GM18861 (cell line): ENCODE measurements at regions not wholly inside any gene's neighbourhood (a gene's known extent, or its start where the extent isn't known, plus 50 kb on each side); places are given as distances from the start of the nearest gene placed in this dataset.
"Not testable (repeated sequence)": the region's sequence is repeated elsewhere in the genome, so short reads cannot be mapped to it uniquely, and the experiment has no call there.

Source experiments
- ATAC-seq: cut with Tn5 transposase; IDR thresholded peaks from one replicate; pipeline ENCODE4 v1.9.1; 2021; ENCODE audit not compliant: unreplicated experiment

GRCh38 chr3:181610083-181610972 lies 101.4 kb upstream of the SOX2 start:
- no peak for ATAC-seq

DNA sequence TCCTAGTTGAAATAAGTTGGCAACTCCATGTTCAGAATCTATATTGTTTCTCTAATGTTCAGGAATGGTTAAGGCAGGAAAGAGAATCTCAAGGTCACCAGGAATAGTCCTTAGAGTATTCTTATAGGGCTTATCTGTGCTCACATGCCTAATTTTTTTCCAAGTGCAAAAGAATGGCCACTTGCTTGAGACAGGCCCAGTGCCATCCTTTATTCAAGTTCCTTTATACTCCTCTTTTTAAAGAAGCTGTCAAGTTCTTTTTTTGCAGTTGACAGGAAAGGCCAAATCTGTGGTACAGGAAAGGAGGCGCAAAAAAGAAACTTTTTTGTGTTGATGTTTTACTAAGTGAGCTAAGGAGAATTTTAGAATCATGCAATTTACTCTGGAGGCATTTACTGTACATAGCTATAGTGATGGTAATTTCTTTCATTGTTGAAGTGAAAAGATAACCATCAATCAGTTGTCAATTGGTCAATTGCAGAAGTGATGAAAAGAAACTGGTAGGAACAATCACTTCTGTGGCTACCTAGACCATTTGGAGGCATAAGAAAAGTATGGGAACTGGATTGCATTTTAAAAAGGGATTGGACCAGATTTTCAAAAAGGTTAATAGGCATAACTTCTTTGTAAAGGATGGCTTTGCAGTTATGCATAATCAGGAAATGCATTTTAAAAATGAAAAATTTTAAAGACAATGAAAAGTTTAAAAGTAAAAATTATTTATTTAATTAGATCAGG lies 102.5 kb upstream of the SOX2 start:
- ATAC-seq, result no peak

DNA sequence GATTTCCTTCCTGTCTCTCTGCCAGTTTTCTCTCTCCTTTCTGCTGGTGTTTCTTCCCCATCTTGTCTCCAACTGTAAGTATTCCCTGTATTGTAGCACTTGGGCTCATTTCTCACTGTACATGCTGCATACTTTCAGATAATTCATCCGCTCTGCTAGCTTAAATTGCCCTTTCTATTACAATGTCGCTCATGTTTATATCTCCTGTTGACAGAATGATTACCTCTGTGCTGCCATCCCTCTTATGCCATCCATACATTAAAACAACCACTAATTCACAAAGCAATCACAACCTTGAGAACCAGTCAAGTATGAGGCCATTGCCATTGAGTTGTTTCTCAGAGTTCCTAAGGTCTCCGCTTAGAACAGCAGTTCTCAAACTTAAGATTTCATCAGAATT lies 107.5 kb upstream of the SOX2 start:
- ATAC-seq, result no peak

DNA sequence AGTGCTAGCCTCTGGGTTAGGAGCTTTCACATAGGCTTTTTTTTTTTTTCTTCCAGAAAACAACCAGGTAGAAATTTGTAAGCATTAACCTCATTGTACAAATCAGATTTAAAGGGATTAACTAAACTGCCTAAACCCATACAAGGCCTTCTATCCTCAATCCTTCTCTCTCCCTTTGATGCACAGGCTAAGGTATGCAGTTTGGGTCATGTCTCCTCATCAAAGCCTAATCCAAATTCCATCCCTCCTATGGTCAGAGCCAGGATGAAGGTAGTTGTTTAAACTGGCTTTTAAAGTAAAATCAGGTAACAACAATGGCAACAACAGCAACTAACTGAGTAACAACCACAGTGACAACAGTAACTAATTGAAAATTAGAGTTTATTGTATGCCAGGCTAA lies 115.6 kb upstream of the SOX2 start:
- ATAC-seq, result no peak

- ATAC-seq, result not testable (repeated sequence)
These were observed 120.8 kb upstream of the SOX2 start for GRCh38 chr3:181590939-181591338.

- no peak for ATAC-seq
These were observed 129.1 kb upstream of the SOX2 start for GRCh38 chr3:181582619-181583018.

DNA sequence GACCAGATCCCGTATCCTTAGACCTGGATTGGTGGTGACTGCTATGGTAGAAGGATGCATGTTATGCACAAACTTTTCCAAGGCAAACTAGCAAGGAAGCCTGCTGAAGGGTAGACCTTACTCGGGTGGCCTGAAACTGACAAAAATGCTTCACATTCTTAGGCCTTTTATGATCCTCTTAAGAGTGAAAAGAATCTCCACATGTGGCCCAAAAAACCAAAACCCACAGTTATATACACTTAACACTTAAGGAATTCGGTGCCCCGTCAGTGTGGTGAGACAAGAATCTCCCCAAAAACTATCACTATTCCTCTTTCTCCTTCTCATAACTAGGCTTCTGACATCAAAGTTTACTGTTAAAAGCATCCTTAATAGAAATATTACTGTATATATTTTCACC lies 130.1 kb upstream of the SOX2 start:
- no peak for ATAC-seq

DNA sequence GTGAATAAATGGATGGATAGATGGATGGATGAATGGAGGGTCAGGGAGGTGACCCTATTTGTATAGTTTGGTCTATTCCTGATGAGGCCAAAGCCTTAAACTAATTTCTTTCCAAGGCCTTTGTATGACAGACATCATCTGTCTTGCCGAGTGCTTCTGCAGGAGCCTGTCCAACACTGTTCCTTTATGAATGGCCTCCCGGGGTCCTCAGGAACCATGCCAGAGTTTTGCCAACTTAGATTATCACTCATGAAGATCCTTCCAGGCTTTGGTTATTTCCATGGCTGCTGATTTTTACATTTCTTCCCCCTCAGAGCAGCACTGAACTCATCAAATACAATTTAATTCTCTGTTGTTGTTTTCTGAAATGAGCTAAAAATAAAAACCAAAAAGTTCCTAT lies 133.0 kb upstream of the SOX2 start:
- no peak for ATAC-seq

DNA sequence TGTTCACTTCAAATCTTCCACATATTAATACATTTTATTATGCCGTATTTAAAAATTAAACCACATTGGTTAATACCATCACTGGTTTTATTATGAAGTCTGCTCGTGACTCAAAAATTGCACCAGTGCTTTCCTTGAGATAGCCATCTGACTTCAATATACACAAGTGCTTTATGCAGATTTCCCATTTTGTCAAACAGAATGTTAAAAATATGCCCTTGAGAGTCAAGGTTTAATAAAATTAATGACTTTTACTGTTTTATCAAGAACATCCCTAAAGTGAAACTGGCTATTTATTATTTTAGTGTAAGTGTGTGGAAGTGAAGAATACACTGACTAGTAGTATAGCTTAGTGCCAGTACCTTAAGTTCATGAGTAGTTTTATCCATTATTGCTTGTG lies 139.3 kb upstream of the SOX2 start:
- no peak for ATAC-seq

GRCh38 chr3:181570472-181570871 lies 141.3 kb upstream of the SOX2 start:
- ATAC-seq, result no peak

DNA sequence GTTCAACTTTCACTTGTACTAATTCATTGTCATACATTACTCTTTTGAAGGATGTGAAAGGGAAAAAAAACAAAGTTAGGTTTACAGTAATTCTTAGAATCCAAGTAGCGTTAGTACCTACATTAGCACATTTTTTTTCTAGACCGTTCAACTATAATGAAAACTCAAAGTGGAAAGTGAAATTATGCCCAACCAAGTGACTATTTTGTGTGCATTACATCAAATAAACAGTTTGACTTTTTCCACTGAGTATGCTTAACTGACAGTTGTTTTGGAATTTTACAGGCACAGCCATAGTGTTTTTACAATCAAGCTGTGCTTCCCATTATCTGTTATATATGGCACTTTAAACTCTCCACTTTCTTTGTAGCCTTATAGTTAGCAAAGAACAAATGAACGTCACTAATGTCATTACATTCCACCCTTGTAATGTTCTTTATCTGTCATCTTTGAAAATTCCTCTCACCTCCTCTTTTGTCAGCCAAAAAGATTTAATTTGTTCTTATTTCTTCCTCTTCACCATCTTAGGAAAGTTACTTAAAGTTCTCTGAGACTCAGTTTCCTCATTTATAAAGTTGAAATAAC lies 142.3 kb upstream of the SOX2 start:
- no peak for ATAC-seq

GRCh38 chr3:181568693-181569092 lies 143.0 kb upstream of the SOX2 start:
- no peak for ATAC-seq

- no peak for ATAC-seq
These were observed 143.5 kb upstream of the SOX2 start for GRCh38 chr3:181568248-181568647.

DNA sequence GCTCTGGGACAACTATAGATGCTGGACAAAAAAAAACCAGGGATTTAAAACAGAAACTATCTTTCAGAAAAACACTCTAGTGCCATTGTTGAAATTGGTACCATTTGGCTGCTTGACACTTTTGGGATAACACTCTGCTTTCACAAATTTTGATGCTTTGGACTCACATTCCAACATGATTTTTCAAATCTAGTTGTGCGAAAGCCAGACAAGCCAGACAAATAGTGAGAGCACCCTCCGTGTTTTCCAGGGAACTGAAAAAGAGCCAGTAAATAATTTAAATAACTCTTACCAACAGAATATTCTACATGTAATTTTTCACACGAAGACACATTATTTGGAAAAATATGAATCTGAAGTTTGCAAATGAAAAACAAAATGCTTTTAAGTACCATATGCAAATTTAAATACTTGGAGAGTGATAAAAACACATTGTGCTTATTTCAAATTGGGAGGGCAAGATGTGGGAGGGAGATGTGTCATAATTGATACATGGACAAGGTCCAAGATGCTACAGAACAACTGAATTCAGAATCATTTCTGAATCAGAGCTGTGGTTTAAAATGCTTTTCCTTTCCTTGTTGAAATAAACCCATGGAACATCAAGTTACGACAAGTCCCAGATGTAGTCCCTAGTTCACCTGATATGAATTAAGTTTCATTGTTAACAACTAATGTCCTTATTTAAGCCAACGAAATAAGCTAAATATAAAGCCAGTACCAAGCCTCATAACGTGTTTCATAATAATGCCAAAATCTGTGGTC lies 144.2 kb upstream of the SOX2 start:
- ATAC-seq, result no peak

DNA sequence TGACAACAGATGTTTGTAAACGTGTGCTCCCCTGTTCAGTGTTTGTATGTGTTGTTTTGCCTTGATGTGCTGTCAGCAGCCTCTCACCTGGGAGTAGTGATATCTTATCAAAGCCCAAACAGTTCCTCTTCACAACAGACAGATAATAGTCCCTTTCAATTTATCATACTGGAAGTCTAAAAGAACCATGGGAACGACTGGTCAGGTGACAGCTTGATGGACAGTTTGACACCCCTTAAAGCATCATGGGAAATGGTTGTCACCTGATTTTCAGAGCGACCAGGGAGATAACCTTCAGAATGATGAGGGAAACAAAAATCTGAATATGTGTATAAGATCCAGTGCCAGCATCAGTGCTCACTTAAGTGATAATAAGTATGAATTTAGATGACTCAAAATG lies 146.3 kb upstream of the SOX2 start:
- no peak for ATAC-seq

DNA sequence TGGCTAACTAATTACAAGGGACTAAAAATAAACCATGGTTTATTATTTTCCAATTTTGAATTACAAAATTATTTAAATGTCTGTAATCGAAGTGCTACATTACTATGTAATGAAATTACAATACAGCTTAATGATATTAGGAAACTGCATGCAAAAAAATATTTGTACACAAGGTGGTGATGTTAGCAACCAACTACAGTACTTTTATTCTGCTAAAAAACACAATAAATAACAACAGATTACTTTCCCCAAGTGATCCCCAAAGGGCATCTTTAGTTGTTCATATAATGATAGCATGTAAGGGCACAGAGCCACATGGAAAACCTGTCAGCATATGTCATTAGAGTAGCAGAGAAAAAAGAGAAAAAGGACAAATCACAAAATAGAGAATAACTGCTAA lies 147.5 kb upstream of the SOX2 start:
- no peak for ATAC-seq

DNA sequence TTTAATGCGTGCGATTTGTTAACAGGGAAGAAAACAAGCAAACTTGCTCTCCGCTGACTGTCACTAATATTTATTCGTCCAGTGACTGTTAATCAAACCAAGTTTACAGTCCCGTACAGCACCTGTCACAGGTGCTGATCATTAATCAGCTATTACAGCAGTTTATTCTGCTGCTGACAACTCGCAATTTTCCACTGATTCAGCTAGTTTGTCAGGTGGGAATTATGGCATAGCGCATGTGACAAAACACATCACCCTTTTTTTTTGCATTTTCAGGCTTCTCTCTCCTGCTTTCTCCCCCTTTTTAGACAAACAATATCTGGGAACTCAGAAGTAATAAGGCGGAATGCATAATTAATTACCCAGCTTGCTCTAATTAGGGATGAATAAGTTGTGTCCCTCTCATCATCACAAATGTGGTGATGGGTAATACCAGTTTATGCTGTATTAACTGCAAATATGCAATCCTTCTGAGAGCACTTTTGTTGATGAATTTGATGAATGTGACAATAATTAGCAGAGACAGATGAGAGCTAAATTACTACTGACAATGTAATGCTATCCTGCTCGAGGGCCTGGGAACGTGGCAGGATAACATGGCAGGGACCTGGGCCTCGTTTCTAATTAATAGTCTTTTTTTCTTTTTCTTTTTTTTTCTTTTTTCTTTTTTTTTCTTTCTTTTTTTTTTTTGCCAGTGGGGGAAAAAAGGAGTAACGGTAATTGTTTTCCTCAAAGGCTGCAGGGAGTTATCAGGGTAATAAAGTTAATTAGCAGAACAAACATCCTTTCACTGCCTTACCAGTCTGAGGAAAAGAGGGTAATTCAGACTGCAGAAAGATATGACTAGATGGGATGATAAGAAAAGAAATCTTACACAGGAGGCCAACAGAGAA lies 150.3 kb upstream of the SOX2 start:
- no peak for ATAC-seq

GRCh38 chr3:181558870-181559269 lies 152.9 kb upstream of the SOX2 start:
- ATAC-seq, result no peak

- ATAC-seq, result no peak
These were observed 156.0 kb upstream of the SOX2 start for GRCh38 chr3:181555681-181556080.

DNA sequence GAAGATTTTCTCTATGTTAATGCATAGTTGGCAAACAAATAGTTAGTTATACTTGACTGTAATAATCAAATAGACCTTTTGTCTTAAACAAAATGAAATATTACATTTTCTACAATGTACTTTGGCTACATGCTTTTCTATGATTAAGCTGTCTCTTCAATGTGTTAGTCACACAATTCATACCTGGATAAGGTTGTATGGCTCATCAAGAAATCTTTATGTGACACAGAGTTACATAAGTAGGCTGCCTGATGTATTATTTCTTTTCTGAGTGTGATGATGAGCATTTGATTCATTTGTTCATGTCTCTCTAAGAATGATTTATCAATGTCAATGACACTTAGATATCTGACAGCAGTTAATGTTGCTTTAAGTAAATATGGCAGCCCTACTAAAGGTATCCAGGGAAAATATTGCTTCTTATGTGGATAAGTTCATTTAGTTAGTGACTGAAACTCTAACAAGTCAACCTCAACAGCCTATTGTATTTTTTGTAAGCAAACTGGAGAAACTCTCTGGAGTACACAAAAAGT lies 157.4 kb upstream of the SOX2 start:
- ATAC-seq, result no peak
